Central memory CD4-positive, alpha-beta T cell (primary cell): ENCODE measurements at regions not wholly inside any gene's neighbourhood (a gene's known extent, or its start where the extent isn't known, plus 50 kb on each side); places are given as distances from the start of the nearest gene placed in this dataset.
"Not testable (repeated sequence)": the region's sequence is repeated elsewhere in the genome, so short reads cannot be mapped to it uniquely, and the experiment has no call there.

Source experiments
- DNase-seq: peaks from one replicate; pipeline ENCODE4 v3.0.0; 2022

- DNase-seq: no peak
These were observed 825.2 kb downstream of the METTL4 start for GRCh38 chr18:1746131-1746530.

GRCh38 chr18:1751249-1751648, 820.1 kb downstream of the METTL4 start:
- DNase-seq: no peak

GRCh38 chr18:1760901-1761300, 810.4 kb downstream of the METTL4 start:
- DNase-seq: no peak

- DNase-seq: no peak
These were observed 797.0 kb downstream of the METTL4 start for GRCh38 chr18:1774261-1774660.

GRCh38 chr18:1777843-1778242, 793.5 kb downstream of the METTL4 start:
- no peak for DNase-seq

GRCh38 chr18:1778496-1779178, 792.7 kb downstream of the METTL4 start:
- DNase-seq: no peak

- DNase-seq: no peak
These were observed 791.7 kb downstream of the METTL4 start for GRCh38 chr18:1779587-1779986.

- DNase-seq: no peak
These were observed 787.2 kb downstream of the METTL4 start for GRCh38 chr18:1784113-1784512.

- not testable (repeated sequence) for DNase-seq
These were observed 785.3 kb downstream of the METTL4 start for GRCh38 chr18:1785980-1786379.

- no peak for DNase-seq
These were observed 774.7 kb downstream of the METTL4 start for GRCh38 chr18:1796636-1797035.

- DNase-seq: no peak
These were observed 774.1 kb downstream of the METTL4 start for GRCh38 chr18:1797235-1797634.

- DNase-seq: no peak
These were observed 765.8 kb downstream of the METTL4 start for GRCh38 chr18:1805521-1805920.

- no peak for DNase-seq
These were observed 764.3 kb downstream of the METTL4 start for GRCh38 chr18:1806884-1807615.

- no peak for DNase-seq
These were observed 760.0 kb downstream of the METTL4 start for GRCh38 chr18:1811282-1811681.

- DNase-seq: no peak
These were observed 746.0 kb downstream of the METTL4 start for GRCh38 chr18:1825296-1825695.

GRCh38 chr18:1840878-1841277, 730.4 kb downstream of the METTL4 start:
- no peak for DNase-seq

GRCh38 chr18:1846640-1847039, 724.7 kb downstream of the METTL4 start:
- DNase-seq: no peak

GRCh38 chr18:1848716-1849115, 722.6 kb downstream of the METTL4 start:
- no peak for DNase-seq

- DNase-seq: no peak
These were observed 721.9 kb downstream of the METTL4 start for GRCh38 chr18:1849386-1849785.

GRCh38 chr18:1857281-1857680, 714.0 kb downstream of the METTL4 start:
- not testable (repeated sequence) for DNase-seq

GRCh38 chr18:1861473-1861872, 709.8 kb downstream of the METTL4 start:
- no peak for DNase-seq

GRCh38 chr18:1865869-1866268, 705.4 kb downstream of the METTL4 start:
- no peak for DNase-seq

GRCh38 chr18:1872274-1872673, 699.0 kb downstream of the METTL4 start:
- DNase-seq: no peak

- DNase-seq: no peak
These were observed 696.1 kb downstream of the METTL4 start for GRCh38 chr18:1875219-1875618.

GRCh38 chr18:1884623-1885022, 686.7 kb downstream of the METTL4 start:
- no peak for DNase-seq
